ENCODE measurements at regions not wholly inside any gene's neighbourhood (a gene's known extent, or its start where the extent isn't known, plus 50 kb on each side); places are given as distances from the start of the nearest gene placed in this dataset.

GRCh38 chr1:208525417-208525816 is 281.2 kb upstream of the PLXNA2 start:
- DNase-seq (ENCODE audit: low read depth): no peak
- no peak overlapping the region for H3K4me3 ChIP-seq (ENCODE audit: low read length)
- no peak for TF ChIP-seq CTCF (IDR thresholded peaks at IDR 0.05; ENCODE audit: insufficient read depth, low read depth, low read length, missing control alignments)

- H3K4me3 ChIP-seq (ENCODE audit: low read length): no peak overlapping the region
- DNase-seq (ENCODE audit: low read depth): no peak
- TF ChIP-seq CTCF (IDR thresholded peaks at IDR 0.05; ENCODE audit: insufficient read depth, low read depth, low read length, missing control alignments): no peak
Measured at GRCh38 chr1:208526613-208527125, 282.5 kb upstream of the PLXNA2 start.

GRCh38 chr1:208527156-208527555 is 283.0 kb upstream of the PLXNA2 start:
- TF ChIP-seq CTCF (IDR thresholded peaks at IDR 0.05; ENCODE audit: insufficient read depth, low read depth, low read length, missing control alignments): no peak
- H3K4me3 ChIP-seq (ENCODE audit: low read length): no peak overlapping the region
- no peak for DNase-seq (ENCODE audit: low read depth)

- no peak overlapping the region for H3K4me3 ChIP-seq (ENCODE audit: low read length)
- no peak for DNase-seq (ENCODE audit: low read depth)
- TF ChIP-seq CTCF (IDR thresholded peaks at IDR 0.05; ENCODE audit: insufficient read depth, low read depth, low read length, missing control alignments): no peak
Measured at GRCh38 chr1:208528578-208529240, 284.5 kb upstream of the PLXNA2 start.

GRCh38 chr1:208531003-208531750 is 287.0 kb upstream of the PLXNA2 start:
- TF ChIP-seq CTCF (IDR thresholded peaks at IDR 0.05; ENCODE audit: insufficient read depth, low read depth, low read length, missing control alignments): no peak

GRCh38 chr1:208533746-208534598 is 289.8 kb upstream of the PLXNA2 start:
- DNase-seq (ENCODE audit: low read depth): no peak
- no peak for TF ChIP-seq CTCF (IDR thresholded peaks at IDR 0.05; ENCODE audit: insufficient read depth, low read depth, low read length, missing control alignments)
- H3K4me3 ChIP-seq (ENCODE audit: low read length): no peak overlapping the region

More at GRCh38 chr1:208531003-208531750, 287.0 kb upstream of the PLXNA2 start:
- no peak for DNase-seq (ENCODE audit: low read depth)
- no peak overlapping the region for H3K4me3 ChIP-seq (ENCODE audit: low read length)
